Spinal cord (tissue), 9 donors: ENCODE measurements at regions not wholly inside any gene's neighbourhood (a gene's known extent, or its start where the extent isn't known, plus 50 kb on each side); places are given as distances from the start of the nearest gene placed in this dataset.

Experiments
- DNase-seq, 6 donors: peaks; one replicate each; pipeline versions ENCODE4 v3.0.0 to v3.0.0-alpha.2; 2013 to 2015; ENCODE audit warnings: low spot score in 6 of 6, low read depth in 4 of 6
- H3K27ac ChIP-seq: one replicate; pipeline ENCODE4 v1.5.1; 2013; ENCODE audit warnings: low read depth, low read length, control low read depth
- H3K27me3 ChIP-seq: one replicate; pipeline ENCODE4 v1.6.1; 2013; ENCODE audit warnings: low read length; ENCODE audit not compliant: control insufficient read depth, insufficient read depth
- H3K36me3 ChIP-seq: one replicate; pipeline ENCODE4 v1.6.1; 2013; ENCODE audit warnings: low read length; ENCODE audit not compliant: control insufficient read depth, insufficient read depth
- H3K4me1 ChIP-seq: one replicate; pipeline ENCODE4 v1.6.1; 2013; ENCODE audit warnings: low read length; ENCODE audit not compliant: control insufficient read depth, insufficient read depth
- H3K4me3 ChIP-seq: one replicate; pipeline ENCODE4 v1.5.1; 2013; ENCODE audit warnings: low read depth, low read length, control low read depth
- H3K9me3 ChIP-seq: one replicate; pipeline ENCODE4 v1.6.1; 2013; ENCODE audit warnings: low read length; ENCODE audit not compliant: control insufficient read depth, insufficient read depth
- WGBS: methylation state at CpG from one replicate; pipeline ENCODE4 v1.1.5; 2013; ENCODE audit warnings: missing lambda C conversion rate; ENCODE audit not compliant: insufficient coverage; 5-methylcytosine and 5-hydroxymethylcytosine counted together
- donor health status: healthy.

DNA sequence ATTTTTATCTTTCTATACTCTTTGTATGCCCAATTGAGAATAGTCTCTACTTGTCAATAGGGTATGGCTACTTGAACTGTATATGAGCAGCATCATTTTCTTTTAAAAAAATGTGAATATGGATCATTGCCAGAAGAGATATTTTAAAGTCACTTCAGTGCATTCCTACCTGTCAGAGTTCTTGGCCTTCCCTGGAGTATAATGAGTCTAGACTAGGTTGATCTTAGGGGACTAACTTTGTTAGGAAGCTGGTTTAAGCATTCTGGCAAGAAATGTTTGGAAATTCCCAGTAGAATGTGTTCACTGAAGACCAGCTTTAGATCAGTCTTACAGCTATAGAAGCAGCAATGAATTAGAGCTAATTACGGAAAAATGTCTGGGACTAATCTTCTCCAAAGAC, 178.2 kb downstream of the FAT4 start:
- Histone ChIP-seq H3K9me3 (no peaks in the 10 kb centered on the region), H3K4me1 (no peaks in the 10 kb centered on the region), H3K27me3 (no peaks in the 10 kb centered on the region), H3K4me3 (no peak overlapping the region), H3K36me3 (peaks cover 17% of the 10 kb centered on the region), H3K27ac (no peak overlapping the region)
- no CpG with 5 or more reads among the region's 1 CpG for WGBS
- no peak for DNase-seq

DNA sequence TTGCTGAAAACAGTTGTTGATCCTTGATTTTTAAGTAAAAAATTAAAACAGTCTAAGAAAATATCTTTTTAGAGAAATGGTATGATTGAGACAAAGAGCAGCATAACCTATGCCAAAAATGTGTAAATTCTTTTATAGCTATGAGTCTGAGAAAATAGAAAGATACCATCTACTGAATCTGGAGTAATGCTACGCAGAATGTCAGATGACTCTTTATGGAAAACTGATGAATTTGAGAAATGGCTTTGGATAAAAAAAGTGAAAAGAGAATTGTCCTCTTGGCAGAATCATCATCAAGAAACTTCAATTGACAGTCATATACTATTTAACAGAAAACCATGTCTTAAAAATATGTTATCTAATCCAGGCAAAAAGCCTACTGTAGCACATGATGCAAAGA, 183.1 kb downstream of the FAT4 start:
- WGBS = no CpG with 5 or more reads among the region's 1 CpG
- Histone ChIP-seq H3K27me3 (no peaks in the 10 kb centered on the region), H3K9me3 (no peaks in the 10 kb centered on the region), H3K4me1 (no peaks in the 10 kb centered on the region), H3K4me3 (no peak overlapping the region), H3K27ac (no peak overlapping the region), H3K36me3 (no peaks in the 10 kb centered on the region)
- DNase-seq = no peak

- no peak for DNase-seq
- no peak overlapping the region for H3K27ac ChIP-seq
- H3K4me3 ChIP-seq = no peak overlapping the region
- no peaks in the 10 kb centered on the region for H3K36me3 ChIP-seq
- no peaks in the 10 kb centered on the region for H3K9me3 ChIP-seq
- no peaks in the 10 kb centered on the region for H3K27me3 ChIP-seq
- no CpG with 5 or more reads among the region's 1 CpG for WGBS
- no peaks in the 10 kb centered on the region for H3K4me1 ChIP-seq
Observed at GRCh38 chr4:125498981-125499380, 184.2 kb downstream of the FAT4 start.

DNA sequence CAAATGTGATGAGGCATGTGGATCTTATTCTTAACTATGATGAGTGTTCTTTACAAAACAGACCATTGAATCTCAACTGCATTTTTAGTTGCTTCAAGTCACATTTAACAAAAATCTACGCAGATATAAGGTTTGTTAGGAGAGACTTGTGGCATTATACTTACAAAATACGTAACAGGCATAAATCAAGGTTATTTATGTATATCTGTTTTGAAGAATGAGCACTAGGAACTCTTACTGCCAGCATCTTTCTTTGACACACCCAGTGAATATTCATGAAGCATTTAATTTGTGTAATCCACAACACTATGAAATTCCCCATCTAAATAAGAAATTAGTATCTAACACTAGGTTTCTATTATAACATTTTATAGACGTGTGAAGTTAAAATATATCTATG, 186.3 kb downstream of the FAT4 start:
- Histone ChIP-seq H3K36me3 (no peaks in the 10 kb centered on the region), H3K9me3 (no peaks in the 10 kb centered on the region), H3K4me3 (no peak overlapping the region), H3K27me3 (no peaks in the 10 kb centered on the region), H3K27ac (no peak overlapping the region), H3K4me1 (no peaks in the 10 kb centered on the region)
- no CpG with 5 or more reads among the region's 3 CpGs for WGBS
- DNase-seq = peak in 1 of 6 donors; percentile 17

DNA sequence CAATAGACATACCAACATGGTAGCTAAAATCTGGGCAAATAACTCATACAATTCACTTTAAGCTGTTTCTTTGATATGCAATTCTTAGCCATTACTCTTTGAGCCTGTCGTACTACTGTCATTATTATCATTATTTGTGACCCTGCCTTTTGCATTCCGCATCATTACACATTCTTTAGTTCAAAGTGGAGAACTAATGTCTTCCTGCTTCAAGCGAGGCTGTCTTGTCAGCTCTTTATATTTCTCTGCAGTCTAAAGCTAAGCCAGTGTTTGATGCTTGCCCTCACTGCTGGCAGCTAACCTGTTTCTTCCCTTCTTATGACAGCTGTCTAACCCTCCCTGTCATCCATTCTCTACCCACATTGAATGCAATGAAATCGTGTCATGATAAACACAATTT, 186.8 kb downstream of the FAT4 start:
- peak in 2 of 6 donors; percentile 32 to 44 for DNase-seq
- H3K36me3 ChIP-seq = no peaks in the 10 kb centered on the region
- no peaks in the 10 kb centered on the region for H3K9me3 ChIP-seq
- no peak overlapping the region for H3K27ac ChIP-seq
- 34% methylated on average over 4 of the region's 4 CpGs for WGBS
- no peaks in the 10 kb centered on the region for H3K4me1 ChIP-seq
- no peaks in the 10 kb centered on the region for H3K27me3 ChIP-seq
- H3K4me3 ChIP-seq = no peak overlapping the region

DNA sequence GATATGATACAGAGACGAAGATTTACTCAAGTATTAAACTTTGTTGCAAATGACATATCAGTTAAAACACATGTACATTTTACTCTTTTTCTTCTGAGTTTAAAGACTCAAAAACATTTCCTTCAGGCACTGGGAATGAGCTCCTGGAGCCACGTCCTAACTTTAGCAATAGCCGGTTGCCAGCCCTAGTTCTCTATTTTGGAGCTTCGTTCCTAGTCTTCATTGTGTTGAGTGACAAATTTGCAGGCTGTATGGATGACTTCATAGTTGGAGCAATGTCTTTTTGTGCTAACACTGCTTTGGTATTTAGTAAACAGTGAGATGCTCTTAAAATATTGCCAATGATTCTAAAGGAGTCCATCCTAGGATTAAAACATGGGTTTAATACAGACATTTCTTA, 190.9 kb downstream of the FAT4 start:
- Histone ChIP-seq H3K4me3 (no peak overlapping the region), H3K9me3 (no peaks in the 10 kb centered on the region), H3K27me3 (no peaks in the 10 kb centered on the region), H3K4me1 (no peaks in the 10 kb centered on the region), H3K27ac (no peak overlapping the region), H3K36me3 (no peaks in the 10 kb centered on the region)
- 15% methylated on average over 2 of the region's 4 CpGs for WGBS
- peak in 1 of 6 donors; percentile 14 for DNase-seq

- Histone ChIP-seq H3K4me1 (no peaks in the 10 kb centered on the region), H3K27ac (no peak overlapping the region), H3K36me3 (no peaks in the 10 kb centered on the region), H3K9me3 (no peaks in the 10 kb centered on the region), H3K27me3 (no peaks in the 10 kb centered on the region), H3K4me3 (no peak overlapping the region)
- DNase-seq = peak in 2 of 6 donors; percentile 31 to 93
Observed at GRCh38 chr4:125507141-125507540, 192.4 kb downstream of the FAT4 start.

DNA sequence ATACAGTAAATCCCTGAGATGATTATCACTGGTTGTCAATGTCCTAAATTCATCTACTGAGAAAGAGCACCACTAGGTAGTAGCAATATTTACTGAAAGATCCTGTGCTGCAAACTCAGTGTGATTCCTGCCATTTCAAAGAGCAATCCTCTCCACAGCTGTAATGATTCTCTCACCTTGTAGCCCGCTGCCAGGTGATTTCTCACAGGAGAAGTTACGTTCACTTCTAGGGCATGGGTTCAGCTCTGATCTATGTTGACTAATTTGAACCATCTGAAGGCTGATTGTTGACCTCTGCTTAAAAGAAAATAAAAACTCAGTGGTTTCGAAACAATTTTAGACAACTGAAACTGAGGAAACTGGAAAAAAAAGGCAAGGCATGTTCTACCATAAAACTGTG, 197.0 kb downstream of the FAT4 start:
- Histone ChIP-seq H3K27me3 (no peaks in the 10 kb centered on the region), H3K36me3 (no peaks in the 10 kb centered on the region), H3K27ac (no peak overlapping the region), H3K4me3 (no peak overlapping the region), H3K9me3 (no peaks in the 10 kb centered on the region), H3K4me1 (no peaks in the 10 kb centered on the region)
- DNase-seq = peak in 1 of 6 donors; percentile 34
- 100% methylated on average over 2 of the region's 3 CpGs for WGBS

GRCh38 chr4:125515016-125515415, 200.3 kb downstream of the FAT4 start:
- Histone ChIP-seq H3K4me3 (no peak overlapping the region), H3K27me3 (no peaks in the 10 kb centered on the region), H3K4me1 (no peaks in the 10 kb centered on the region), H3K27ac (no peak overlapping the region), H3K36me3 (no peaks in the 10 kb centered on the region), H3K9me3 (no peaks in the 10 kb centered on the region)
- no peak for DNase-seq
- WGBS = no CpG with 5 or more reads among the region's 1 CpG

DNA sequence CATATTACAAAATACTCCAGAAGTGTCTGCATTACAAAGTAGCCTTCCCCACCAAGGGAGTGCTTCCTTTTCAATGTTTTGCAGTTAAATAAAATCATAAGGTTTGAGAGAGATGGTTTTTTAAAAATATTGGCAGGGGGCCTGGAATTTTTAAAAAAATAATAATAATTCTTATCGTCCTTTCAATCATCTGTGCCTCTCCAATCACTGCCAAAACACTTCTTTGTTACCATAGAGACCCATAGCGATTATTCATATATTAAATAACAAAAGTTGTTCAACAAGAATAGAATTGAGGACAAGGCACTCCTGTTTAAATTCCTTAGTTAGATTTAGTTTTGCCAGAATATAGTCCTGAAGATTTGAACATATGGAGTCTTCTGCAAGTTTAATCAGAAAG, 203.1 kb downstream of the FAT4 start:
- no peak overlapping the region for H3K27ac ChIP-seq
- no peak overlapping the region for H3K4me3 ChIP-seq
- no peaks in the 10 kb centered on the region for H3K9me3 ChIP-seq
- DNase-seq = no peak
- WGBS = no CpG with 5 or more reads among the region's 2 CpGs
- no peaks in the 10 kb centered on the region for H3K36me3 ChIP-seq
- no peaks in the 10 kb centered on the region for H3K4me1 ChIP-seq
- no peaks in the 10 kb centered on the region for H3K27me3 ChIP-seq
